ENCODE measurements at regions not wholly inside any gene's neighbourhood (a gene's known extent, or its start where the extent isn't known, plus 50 kb on each side); places are given as distances from the start of the nearest gene placed in this dataset.
"Not testable (repeated sequence)": the region's sequence is repeated elsewhere in the genome, so short reads cannot be mapped to it uniquely, and the experiment has no call there.

DNA sequence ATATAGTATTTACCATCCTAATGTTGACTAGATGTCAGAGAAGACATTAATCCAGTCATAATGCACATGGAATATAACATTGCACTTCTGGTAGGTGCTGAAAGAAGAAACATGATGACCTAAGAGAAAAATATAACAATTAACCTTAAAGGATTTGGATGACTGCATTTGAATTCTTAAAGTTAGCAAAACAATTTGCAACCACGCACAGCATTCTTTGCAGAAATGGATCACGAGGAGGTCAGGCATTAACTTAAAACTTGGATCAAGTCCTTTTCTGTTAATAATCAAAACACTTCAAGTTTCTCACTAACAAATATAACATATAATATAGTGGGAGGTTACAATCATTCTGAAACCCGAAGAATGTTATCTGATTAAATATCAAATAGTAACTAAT, 525.0 kb upstream of the SLITRK6 start:
- Histone ChIP-seq H3K9me3 (ENCODE audit: control insufficient read depth in 2 of 2, insufficient read depth in 1 of 2, low read depth in 1 of 2, low read length in 1 of 2) (no peaks in the 10 kb centered on the region), H3K27ac (ENCODE audit: low read depth in 2 of 2, low read length in 1 of 2) (no peak overlapping the region), H3K27me3 (ENCODE audit: control insufficient read depth in 1 of 2, insufficient read depth in 2 of 2, low read length in 2 of 2) (no peaks in the 10 kb centered on the region), H3K4me3 (ENCODE audit: low read depth in 1 of 2, low read length in 2 of 2) (no peak overlapping the region), H3K36me3 (ENCODE audit: control insufficient read depth in 2 of 2, insufficient read depth in 2 of 2, low read length in 1 of 2) (no peaks in the 10 kb centered on the region), H3K4me1 (ENCODE audit: control insufficient read depth in 2 of 2, insufficient read depth in 2 of 2, low read length in 1 of 2) (no peaks in the 10 kb centered on the region)
- WGBS, 2 donors: 47 to 50% methylated on average over 3 of the region's 3 CpGs

- 45 to 68% methylated on average over 2 of the region's 2 CpGs for WGBS, 2 donors
- H3K27ac ChIP-seq (ENCODE audit: low read depth in 2 of 2, low read length in 1 of 2): no peak overlapping the region
These were observed 556.1 kb upstream of the SLITRK6 start for GRCh38 chr13:86355301-86355700.

DNA sequence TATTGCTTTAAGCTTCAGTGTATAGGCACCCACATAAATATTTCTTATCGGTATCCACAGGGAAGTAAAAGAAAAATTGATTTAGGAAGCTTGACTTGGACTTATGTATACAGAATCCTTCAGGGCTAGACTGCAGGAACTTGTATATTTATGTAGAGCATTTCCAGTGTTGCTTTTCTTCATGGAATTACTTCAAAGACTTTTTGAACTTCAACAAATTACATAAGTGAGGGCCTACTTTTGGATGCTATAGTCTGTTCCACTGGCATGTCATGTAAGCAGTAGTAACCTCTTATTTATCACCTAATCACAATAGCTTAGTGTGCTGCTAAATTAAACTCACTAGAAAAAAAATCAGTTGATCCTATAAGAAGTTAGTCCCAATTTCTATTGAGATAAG, 557.9 kb upstream of the SLITRK6 start:
- WGBS, 2 donors: 51 to 55% methylated on average over 1 of the region's 1 CpG
- Histone ChIP-seq H3K36me3 (ENCODE audit: control insufficient read depth in 2 of 2, insufficient read depth in 2 of 2, low read length in 1 of 2) (no peaks in the 10 kb centered on the region), H3K9me3 (ENCODE audit: control insufficient read depth in 2 of 2, insufficient read depth in 1 of 2, low read depth in 1 of 2, low read length in 1 of 2) (no peaks in the 10 kb centered on the region), H3K4me1 (ENCODE audit: control insufficient read depth in 2 of 2, insufficient read depth in 2 of 2, low read length in 1 of 2) (no peaks in the 10 kb centered on the region), H3K4me3 (ENCODE audit: low read depth in 1 of 2, low read length in 2 of 2) (no peak overlapping the region), H3K27me3 (ENCODE audit: control insufficient read depth in 1 of 2, insufficient read depth in 2 of 2, low read length in 2 of 2) (no peaks in the 10 kb centered on the region), H3K27ac (ENCODE audit: low read depth in 2 of 2, low read length in 1 of 2) (no peak overlapping the region)

More at GRCh38 chr13:86355301-86355700, 556.1 kb upstream of the SLITRK6 start:
- Histone ChIP-seq H3K9me3 (ENCODE audit: control insufficient read depth in 2 of 2, insufficient read depth in 1 of 2, low read depth in 1 of 2, low read length in 1 of 2) (no peaks in the 10 kb centered on the region), H3K4me3 (ENCODE audit: low read depth in 1 of 2, low read length in 2 of 2) (no peak overlapping the region), H3K27me3 (ENCODE audit: control insufficient read depth in 1 of 2, insufficient read depth in 2 of 2, low read length in 2 of 2) (no peaks in the 10 kb centered on the region), H3K4me1 (ENCODE audit: control insufficient read depth in 2 of 2, insufficient read depth in 2 of 2, low read length in 1 of 2) (no peaks in the 10 kb centered on the region), H3K36me3 (ENCODE audit: control insufficient read depth in 2 of 2, insufficient read depth in 2 of 2, low read length in 1 of 2) (no peaks in the 10 kb centered on the region)

- H3K27ac ChIP-seq (ENCODE audit: low read depth in 2 of 2, low read length in 1 of 2); H3K27me3 ChIP-seq (ENCODE audit: control insufficient read depth in 1 of 2, insufficient read depth in 2 of 2, low read length in 2 of 2); H3K4me3 ChIP-seq (ENCODE audit: low read depth in 1 of 2, low read length in 2 of 2); H3K9me3 ChIP-seq (ENCODE audit: control insufficient read depth in 2 of 2, insufficient read depth in 1 of 2, low read depth in 1 of 2, low read length in 1 of 2); H3K4me1 ChIP-seq (ENCODE audit: control insufficient read depth in 2 of 2, insufficient read depth in 2 of 2, low read length in 1 of 2); H3K36me3 ChIP-seq (ENCODE audit: control insufficient read depth in 2 of 2, insufficient read depth in 2 of 2, low read length in 1 of 2): not testable (repeated sequence)
- WGBS, 2 donors: 93 to 97% methylated on average over 5 of the region's 5 CpGs
These were observed 564.5 kb upstream of the SLITRK6 start for GRCh38 chr13:86363749-86364148.

GRCh38 chr13:86368924-86369323, 569.7 kb upstream of the SLITRK6 start:
- H3K27me3 ChIP-seq (ENCODE audit: control insufficient read depth in 1 of 2, insufficient read depth in 2 of 2, low read length in 2 of 2): no peaks in the 10 kb centered on the region
- 89 to 91% methylated on average over 12 of the region's 12 CpGs for WGBS, 2 donors
- no peaks in the 10 kb centered on the region for H3K36me3 ChIP-seq (ENCODE audit: control insufficient read depth in 2 of 2, insufficient read depth in 2 of 2, low read length in 1 of 2)
- H3K27ac ChIP-seq (ENCODE audit: low read depth in 2 of 2, low read length in 1 of 2): no peak overlapping the region
- H3K9me3 ChIP-seq (ENCODE audit: control insufficient read depth in 2 of 2, insufficient read depth in 1 of 2, low read depth in 1 of 2, low read length in 1 of 2): peaks cover 3% of the 10 kb centered on the region in 2 donors
- H3K4me3 ChIP-seq (ENCODE audit: low read depth in 1 of 2, low read length in 2 of 2): no peak overlapping the region
- H3K4me1 ChIP-seq (ENCODE audit: control insufficient read depth in 2 of 2, insufficient read depth in 2 of 2, low read length in 1 of 2): no peaks in the 10 kb centered on the region

DNA sequence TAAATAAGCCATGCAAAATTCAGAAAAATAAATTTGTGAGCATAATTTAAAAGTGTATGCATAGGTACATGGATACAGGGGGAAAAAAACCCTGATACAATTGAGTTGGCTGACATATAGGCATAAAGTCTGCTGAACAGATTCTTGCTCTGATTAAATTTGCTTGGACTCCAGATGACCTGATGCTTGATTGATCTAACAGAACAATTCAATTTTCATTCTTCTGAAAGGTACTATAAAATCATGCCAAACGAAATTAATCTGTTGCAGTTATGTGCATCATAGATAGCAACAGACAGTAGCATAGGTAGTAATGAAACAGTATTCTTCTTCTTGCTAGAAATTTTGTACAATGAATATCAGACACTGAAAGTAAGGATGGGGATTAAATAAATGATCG, 578.2 kb upstream of the SLITRK6 start:
- no peak overlapping the region for H3K27ac ChIP-seq (ENCODE audit: low read depth in 2 of 2, low read length in 1 of 2)
- H3K27me3 ChIP-seq (ENCODE audit: control insufficient read depth in 1 of 2, insufficient read depth in 2 of 2, low read length in 2 of 2): no peaks in the 10 kb centered on the region
- H3K4me3 ChIP-seq (ENCODE audit: low read depth in 1 of 2, low read length in 2 of 2): no peak overlapping the region
- no peaks in the 10 kb centered on the region for H3K36me3 ChIP-seq (ENCODE audit: control insufficient read depth in 2 of 2, insufficient read depth in 2 of 2, low read length in 1 of 2)
- no peaks in the 10 kb centered on the region for H3K4me1 ChIP-seq (ENCODE audit: control insufficient read depth in 2 of 2, insufficient read depth in 2 of 2, low read length in 1 of 2)
- WGBS, 2 donors: 32 to 33% methylated on average over 2 of the region's 2 CpGs
- peaks cover 2% of the 10 kb centered on the region in 2 donors for H3K9me3 ChIP-seq (ENCODE audit: control insufficient read depth in 2 of 2, insufficient read depth in 1 of 2, low read depth in 1 of 2, low read length in 1 of 2)

DNA sequence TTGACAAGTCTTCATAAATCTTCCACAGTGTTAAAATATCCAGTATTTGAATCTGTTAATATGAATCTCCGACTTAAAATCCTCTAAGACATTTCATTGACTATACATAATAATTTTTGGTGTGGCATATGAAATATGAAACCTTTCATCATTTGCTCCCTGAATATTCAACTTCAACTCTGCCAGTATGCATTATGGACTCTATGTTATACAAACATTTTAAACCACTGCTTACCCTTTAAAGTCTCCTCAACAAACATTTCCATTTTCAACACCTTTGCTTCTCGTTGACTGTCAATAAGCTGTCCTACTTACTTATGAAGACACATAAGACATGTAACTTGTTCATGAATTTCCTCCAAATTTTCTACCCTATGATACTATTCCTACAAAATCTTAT, 579.4 kb upstream of the SLITRK6 start:
- no peaks in the 10 kb centered on the region for H3K36me3 ChIP-seq (ENCODE audit: control insufficient read depth in 2 of 2, insufficient read depth in 2 of 2, low read length in 1 of 2)
- H3K27ac ChIP-seq (ENCODE audit: low read depth in 2 of 2, low read length in 1 of 2): no peak overlapping the region
- peaks cover 6 to 7% of the 10 kb centered on the region in 2 donors for H3K9me3 ChIP-seq (ENCODE audit: control insufficient read depth in 2 of 2, insufficient read depth in 1 of 2, low read depth in 1 of 2, low read length in 1 of 2)
- H3K4me3 ChIP-seq (ENCODE audit: low read depth in 1 of 2, low read length in 2 of 2): no peak overlapping the region
- 39 to 53% methylated on average over 2 of the region's 2 CpGs for WGBS, 2 donors
- no peaks in the 10 kb centered on the region for H3K4me1 ChIP-seq (ENCODE audit: control insufficient read depth in 2 of 2, insufficient read depth in 2 of 2, low read length in 1 of 2)
- H3K27me3 ChIP-seq (ENCODE audit: control insufficient read depth in 1 of 2, insufficient read depth in 2 of 2, low read length in 2 of 2): no peaks in the 10 kb centered on the region

DNA sequence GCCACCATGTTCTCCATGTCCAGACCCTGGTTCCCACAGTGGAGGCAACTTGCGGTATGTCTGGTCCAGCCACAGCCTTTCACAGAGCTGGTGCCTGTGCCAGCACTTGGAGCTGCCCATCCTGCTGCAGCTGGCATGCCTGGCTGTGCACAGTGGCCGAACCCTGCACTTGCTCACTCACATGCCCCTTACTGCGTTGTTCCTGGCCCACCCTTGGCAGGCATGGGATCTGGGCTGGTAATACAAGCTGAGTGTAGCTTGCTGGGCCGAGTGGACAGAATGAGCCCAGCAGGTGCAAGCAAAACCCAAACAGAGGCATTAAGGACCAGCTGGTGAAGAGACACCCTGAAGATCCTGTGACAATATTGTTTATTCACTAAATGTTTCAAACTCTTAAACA, 583.9 kb upstream of the SLITRK6 start:
- Histone ChIP-seq H3K36me3 (ENCODE audit: control insufficient read depth in 2 of 2, insufficient read depth in 2 of 2, low read length in 1 of 2) (no peaks in the 10 kb centered on the region), H3K9me3 (ENCODE audit: control insufficient read depth in 2 of 2, insufficient read depth in 1 of 2, low read depth in 1 of 2, low read length in 1 of 2) (peaks cover 3 to 4% of the 10 kb centered on the region in 2 donors), H3K4me3 (ENCODE audit: low read depth in 1 of 2, low read length in 2 of 2) (no peak overlapping the region), H3K4me1 (ENCODE audit: control insufficient read depth in 2 of 2, insufficient read depth in 2 of 2, low read length in 1 of 2) (no peaks in the 10 kb centered on the region), H3K27ac (ENCODE audit: low read depth in 2 of 2, low read length in 1 of 2) (no peak overlapping the region), H3K27me3 (ENCODE audit: control insufficient read depth in 1 of 2, insufficient read depth in 2 of 2, low read length in 2 of 2) (no peaks in the 10 kb centered on the region)
- 73 to 83% methylated on average over 4 of the region's 4 CpGs for WGBS, 2 donors

DNA sequence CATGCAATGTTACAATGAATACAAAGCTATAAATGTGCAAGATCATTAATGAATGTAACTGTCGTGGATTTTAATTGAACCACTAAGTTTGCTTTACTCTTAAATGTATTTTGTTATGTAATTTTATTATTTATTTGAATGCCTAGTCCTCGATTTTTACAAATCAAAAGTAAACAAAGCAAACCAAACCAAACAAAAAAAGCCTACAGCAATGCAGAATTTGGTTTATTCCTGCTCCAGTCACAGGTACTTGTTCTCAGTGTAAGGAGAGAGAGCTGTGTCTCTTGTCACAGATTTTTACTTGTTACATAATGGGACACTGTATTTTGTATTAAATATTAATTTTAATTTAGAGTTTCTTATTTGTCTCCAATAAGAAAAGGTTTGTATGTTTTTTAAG, 584.3 kb upstream of the SLITRK6 start:
- WGBS, 2 donors: 20 to 26% methylated on average over 2 of the region's 2 CpGs
- Histone ChIP-seq H3K9me3 (ENCODE audit: control insufficient read depth in 2 of 2, insufficient read depth in 1 of 2, low read depth in 1 of 2, low read length in 1 of 2) (peaks cover 3 to 4% of the 10 kb centered on the region in 2 donors), H3K4me1 (ENCODE audit: control insufficient read depth in 2 of 2, insufficient read depth in 2 of 2, low read length in 1 of 2) (no peaks in the 10 kb centered on the region), H3K27me3 (ENCODE audit: control insufficient read depth in 1 of 2, insufficient read depth in 2 of 2, low read length in 2 of 2) (no peaks in the 10 kb centered on the region), H3K36me3 (ENCODE audit: control insufficient read depth in 2 of 2, insufficient read depth in 2 of 2, low read length in 1 of 2) (no peaks in the 10 kb centered on the region), H3K4me3 (ENCODE audit: low read depth in 1 of 2, low read length in 2 of 2) (no peak overlapping the region), H3K27ac (ENCODE audit: low read depth in 2 of 2, low read length in 1 of 2) (no peak overlapping the region)

- Histone ChIP-seq H3K4me1 (ENCODE audit: control insufficient read depth in 2 of 2, insufficient read depth in 2 of 2, low read length in 1 of 2) (no peaks in the 10 kb centered on the region), H3K9me3 (ENCODE audit: control insufficient read depth in 2 of 2, insufficient read depth in 1 of 2, low read depth in 1 of 2, low read length in 1 of 2) (no peaks in the 10 kb centered on the region), H3K27ac (ENCODE audit: low read depth in 2 of 2, low read length in 1 of 2) (no peak overlapping the region), H3K27me3 (ENCODE audit: control insufficient read depth in 1 of 2, insufficient read depth in 2 of 2, low read length in 2 of 2) (no peaks in the 10 kb centered on the region), H3K4me3 (ENCODE audit: low read depth in 1 of 2, low read length in 2 of 2) (no peak overlapping the region), H3K36me3 (ENCODE audit: control insufficient read depth in 2 of 2, insufficient read depth in 2 of 2, low read length in 1 of 2) (no peaks in the 10 kb centered on the region)
- 86 to 88% methylated on average over 1 of the region's 1 CpG for WGBS, 2 donors
These were observed 598.4 kb upstream of the SLITRK6 start for GRCh38 chr13:86397635-86398034.

All from esophagus (tissue), 2 donors.